Ovary (tissue), 3 donors: ENCODE measurements at regions not wholly inside any gene's neighbourhood (a gene's known extent, or its start where the extent isn't known, plus 50 kb on each side); places are given as distances from the start of the nearest gene placed in this dataset.

Experiments used
- CTCF ChIP-seq, 3 donors: fragments of 450-650 bp in 2 of 3; fragments of 200-600 bp in 1 of 3; IDR thresholded peaks; one replicate each; pipeline versions ENCODE4 v1.5.1 to v1.8.0; 2016 to 2022; ENCODE audit warnings: antibody characterized with exemption in 3 of 3, mild to moderate bottlenecking in 1 of 3
- EP300 ChIP-seq: sonication (generic); formaldehyde crosslinking; IDR thresholded peaks from one replicate; pipeline ENCODE4 v1.6.1; 2017; ENCODE audit warnings: antibody characterized with exemption
- POLR2A ChIP-seq: fragments of 450-650 bp; IDR thresholded peaks from one replicate; pipeline ENCODE4 v1.6.1; 2017; ENCODE audit warnings: antibody characterized with exemption, mild to moderate bottlenecking, moderate library complexity
- donor health status: DM: no; HTN: no; CAD: no.

DNA sequence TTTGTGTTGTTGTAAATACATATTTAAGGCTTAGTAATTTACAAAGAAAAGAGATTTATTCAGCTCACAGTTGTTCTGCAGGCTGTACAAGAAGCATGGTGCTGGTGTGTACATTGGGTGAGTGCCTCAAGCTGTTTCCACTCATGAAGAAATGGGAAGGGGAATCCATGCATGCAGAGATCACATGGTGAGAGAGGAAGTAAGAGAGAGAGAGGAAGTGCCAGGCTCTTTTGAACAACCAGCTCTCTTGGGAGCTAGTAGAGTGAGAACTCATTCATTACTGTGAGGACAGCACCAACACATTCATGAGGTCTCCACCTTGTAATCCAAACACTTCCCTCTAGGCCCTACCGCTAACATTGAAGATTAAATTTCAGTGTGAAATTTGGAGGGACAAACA lies 909.2 kb downstream of the NSUN3 start:
- TF ChIP-seq CTCF (IDR thresholded peaks at IDR 0.05): no peak
- no peak for TF ChIP-seq POLR2A
- no peak for TF ChIP-seq EP300
